ENCODE measurements at regions not wholly inside any gene's neighbourhood (a gene's known extent, or its start where the extent isn't known, plus 50 kb on each side); places are given as distances from the start of the nearest gene placed in this dataset.

GRCh38 chr19:28437390-28438346 lies 775.3 kb downstream of the UQCRFS1 start:
- no peak for TF ChIP-seq CTCF (IDR thresholded peaks at IDR 0.05 in 4 of 5, conservative IDR thresholded peaks at IDR 0.05 in 1 of 5)
- no peak for TF ChIP-seq POLR2A (IDR thresholded peaks at IDR 0.05)

All from gastrocnemius medialis (tissue), 4 donors.